ENCODE measurements at regions not wholly inside any gene's neighbourhood (a gene's known extent, or its start where the extent isn't known, plus 50 kb on each side); places are given as distances from the start of the nearest gene placed in this dataset.
"Not testable (repeated sequence)": the region's sequence is repeated elsewhere in the genome, so short reads cannot be mapped to it uniquely, and the experiment has no call there.

- no peak overlapping the region for H3K23ac ChIP-seq (ENCODE audit: low read length)
- no peaks in the 10 kb centered on the region for H3K9me3 ChIP-seq (ENCODE audit: insufficient read depth, low read depth, low read length)
- no peak overlapping the region for H2BK120ac ChIP-seq (ENCODE audit: insufficient read depth, low read length, poor library complexity)
- H3K79me2 ChIP-seq (ENCODE audit: control insufficient read depth, insufficient read depth, low read length, poor library complexity), result no peaks in the 10 kb centered on the region
- H3K4me3 ChIP-seq (ENCODE audit: low read depth, low read length), result no peak overlapping the region
- H3K4me1 ChIP-seq (ENCODE audit: control insufficient read depth in 1 of 2, insufficient read depth in 2 of 2, low read length in 2 of 2), result peaks cover 0 to 4% of the 10 kb centered on the region in 2 experiments
- H2BK5ac ChIP-seq (ENCODE audit: low read depth, low read length, poor library complexity), result no peak overlapping the region
- H4K8ac ChIP-seq (ENCODE audit: low read depth, low read length), result no peak overlapping the region
- H3K36me3 ChIP-seq (ENCODE audit: control insufficient read depth in 1 of 2, insufficient read depth in 2 of 2, low read length in 2 of 2), result no peaks in the 10 kb centered on the region
- H4K91ac ChIP-seq (ENCODE audit: low read depth, low read length), result no peak overlapping the region
- no peak overlapping the region for H2AFZ ChIP-seq (ENCODE audit: insufficient read depth, low read length, poor library complexity)
- peak overlapping the region; percentile 75 for H3K27ac ChIP-seq (ENCODE audit: low read depth, low read length)
- no peak overlapping the region for H3K14ac ChIP-seq (ENCODE audit: low read length)
- no peak overlapping the region for H3K4ac ChIP-seq (ENCODE audit: low read depth, low read length)
- no peaks in the 10 kb centered on the region for H3K27me3 ChIP-seq (ENCODE audit: insufficient read depth, low read length)
- no peak overlapping the region for H3K9ac ChIP-seq (ENCODE audit: low read length)
- H2BK12ac ChIP-seq (ENCODE audit: low read length), result no peak overlapping the region
- H3K18ac ChIP-seq (ENCODE audit: low read length), result no peak overlapping the region
- H4K12ac ChIP-seq (ENCODE audit: low read depth, low read length), result no peak overlapping the region
- H2AK5ac ChIP-seq (ENCODE audit: low read length), result no peak overlapping the region
- peak; percentile 78 to 90 for DNase-seq
- no peak overlapping the region for H3K4me2 ChIP-seq (ENCODE audit: low read length)
- peaks cover 2% of the 10 kb centered on the region for H3K79me1 ChIP-seq (ENCODE audit: low read length)
- WGBS (ENCODE audit: extremely low coverage, insufficient coverage, insufficient read length), result no CpG with 5 or more reads among the region's 1 CpG
Observed at GRCh38 chr10:9262770-9263169, 1208.3 kb downstream of the GATA3 start.

GRCh38 chr10:9268176-9268575 lies 1213.7 kb downstream of the GATA3 start:
- Histone ChIP-seq H2BK12ac (ENCODE audit: low read length) (no peak overlapping the region), H3K79me2 (ENCODE audit: control insufficient read depth, insufficient read depth, low read length, poor library complexity) (no peaks in the 10 kb centered on the region), H2BK120ac (ENCODE audit: insufficient read depth, low read length, poor library complexity) (no peak overlapping the region), H2AK5ac (ENCODE audit: low read length) (no peak overlapping the region), H3K4ac (ENCODE audit: low read depth, low read length) (no peak overlapping the region), H4K91ac (ENCODE audit: low read depth, low read length) (no peak overlapping the region), H3K14ac (ENCODE audit: low read length) (no peak overlapping the region), H3K27me3 (ENCODE audit: insufficient read depth, low read length) (no peaks in the 10 kb centered on the region), H3K4me1 (ENCODE audit: control insufficient read depth in 1 of 2, insufficient read depth in 2 of 2, low read length in 2 of 2) (no peaks in the 10 kb centered on the region), H3K18ac (ENCODE audit: low read length) (no peak overlapping the region), H2AFZ (ENCODE audit: insufficient read depth, low read length, poor library complexity) (no peak overlapping the region), H3K4me2 (ENCODE audit: low read length) (no peak overlapping the region), H3K79me1 (ENCODE audit: low read length) (no peaks in the 10 kb centered on the region), H3K4me3 (ENCODE audit: low read depth, low read length) (no peak overlapping the region), H3K27ac (ENCODE audit: low read depth, low read length) (no peak overlapping the region), H4K12ac (ENCODE audit: low read depth, low read length) (no peak overlapping the region), H3K23ac (ENCODE audit: low read length) (peak overlapping the region; percentile 27), H3K9me3 (ENCODE audit: insufficient read depth, low read depth, low read length) (no peaks in the 10 kb centered on the region), H3K36me3 (ENCODE audit: control insufficient read depth in 1 of 2, insufficient read depth in 2 of 2, low read length in 2 of 2) (no peaks in the 10 kb centered on the region), H2BK5ac (ENCODE audit: low read depth, low read length, poor library complexity) (no peak overlapping the region), H3K9ac (ENCODE audit: low read length) (no peak overlapping the region), H4K8ac (ENCODE audit: low read depth, low read length) (no peak overlapping the region)
- no CpG with 5 or more reads among the region's 5 CpGs for WGBS (ENCODE audit: extremely low coverage, insufficient coverage, insufficient read length)
- no peak for DNase-seq

GRCh38 chr10:9273126-9273833 lies 1218.8 kb downstream of the GATA3 start:
- H3K4me2 ChIP-seq (ENCODE audit: low read length); DNase-seq; H2BK12ac ChIP-seq (ENCODE audit: low read length); H2BK5ac ChIP-seq (ENCODE audit: low read depth, low read length, poor library complexity); H3K79me2 ChIP-seq (ENCODE audit: control insufficient read depth, insufficient read depth, low read length, poor library complexity); H3K4me1 ChIP-seq (ENCODE audit: control insufficient read depth in 1 of 2, insufficient read depth in 2 of 2, low read length in 2 of 2); H3K9ac ChIP-seq (ENCODE audit: low read length); H3K4ac ChIP-seq (ENCODE audit: low read depth, low read length); H2AFZ ChIP-seq (ENCODE audit: insufficient read depth, low read length, poor library complexity); H3K27me3 ChIP-seq (ENCODE audit: insufficient read depth, low read length); H3K36me3 ChIP-seq (ENCODE audit: control insufficient read depth in 1 of 2, insufficient read depth in 2 of 2, low read length in 2 of 2); H3K9me3 ChIP-seq (ENCODE audit: insufficient read depth, low read depth, low read length); H4K12ac ChIP-seq (ENCODE audit: low read depth, low read length); H4K8ac ChIP-seq (ENCODE audit: low read depth, low read length); H3K27ac ChIP-seq (ENCODE audit: low read depth, low read length); H3K14ac ChIP-seq (ENCODE audit: low read length); H3K4me3 ChIP-seq (ENCODE audit: low read depth, low read length); H2BK120ac ChIP-seq (ENCODE audit: insufficient read depth, low read length, poor library complexity); H4K91ac ChIP-seq (ENCODE audit: low read depth, low read length); H3K18ac ChIP-seq (ENCODE audit: low read length); H3K23ac ChIP-seq (ENCODE audit: low read length); H2AK5ac ChIP-seq (ENCODE audit: low read length); H3K79me1 ChIP-seq (ENCODE audit: low read length): not testable (repeated sequence)
- WGBS (ENCODE audit: extremely low coverage, insufficient coverage, insufficient read length), result no CpG with 5 or more reads among the region's 61 CpGs

GRCh38 chr10:9274206-9274755 lies 1219.8 kb downstream of the GATA3 start:
- H3K36me3 ChIP-seq (ENCODE audit: control insufficient read depth in 1 of 2, insufficient read depth in 2 of 2, low read length in 2 of 2), result no peaks in the 10 kb centered on the region
- no peaks in the 10 kb centered on the region for H3K79me1 ChIP-seq (ENCODE audit: low read length)
- H4K12ac ChIP-seq (ENCODE audit: low read depth, low read length), result no peak overlapping the region
- H2AK5ac ChIP-seq (ENCODE audit: low read length), result no peak overlapping the region
- H3K14ac ChIP-seq (ENCODE audit: low read length), result no peak overlapping the region
- no peak overlapping the region for H2BK120ac ChIP-seq (ENCODE audit: insufficient read depth, low read length, poor library complexity)
- H4K91ac ChIP-seq (ENCODE audit: low read depth, low read length), result no peak overlapping the region
- no peak overlapping the region for H4K8ac ChIP-seq (ENCODE audit: low read depth, low read length)
- no peak overlapping the region for H2BK12ac ChIP-seq (ENCODE audit: low read length)
- H2AFZ ChIP-seq (ENCODE audit: insufficient read depth, low read length, poor library complexity), result no peak overlapping the region
- no peaks in the 10 kb centered on the region for H3K27me3 ChIP-seq (ENCODE audit: insufficient read depth, low read length)
- WGBS (ENCODE audit: extremely low coverage, insufficient coverage, insufficient read length), result no CpG with 5 or more reads among the region's 6 CpGs
- H3K9me3 ChIP-seq (ENCODE audit: insufficient read depth, low read depth, low read length), result peaks cover 2% of the 10 kb centered on the region
- no peak overlapping the region for H3K23ac ChIP-seq (ENCODE audit: low read length)
- no peaks in the 10 kb centered on the region for H3K79me2 ChIP-seq (ENCODE audit: control insufficient read depth, insufficient read depth, low read length, poor library complexity)
- H3K4ac ChIP-seq (ENCODE audit: low read depth, low read length), result no peak overlapping the region
- no peak overlapping the region for H3K27ac ChIP-seq (ENCODE audit: low read depth, low read length)
- H3K18ac ChIP-seq (ENCODE audit: low read length), result no peak overlapping the region
- peak in 1 of 2 donors; percentile 3 for DNase-seq
- no peak overlapping the region for H3K9ac ChIP-seq (ENCODE audit: low read length)
- H2BK5ac ChIP-seq (ENCODE audit: low read depth, low read length, poor library complexity), result no peak overlapping the region
- H3K4me3 ChIP-seq (ENCODE audit: low read depth, low read length), result no peak overlapping the region
- H3K4me2 ChIP-seq (ENCODE audit: low read length), result no peak overlapping the region
- H3K4me1 ChIP-seq (ENCODE audit: control insufficient read depth in 1 of 2, insufficient read depth in 2 of 2, low read length in 2 of 2), result no peaks in the 10 kb centered on the region
